ENCODE measurements at regions not wholly inside any gene's neighbourhood (a gene's known extent, or its start where the extent isn't known, plus 50 kb on each side); places are given as distances from the start of the nearest gene placed in this dataset.

GRCh38 chr13:34465423-34465922, 476.6 kb upstream of the NBEA start:
- no peak for DNase-seq (ENCODE audit: low read depth)

DNA sequence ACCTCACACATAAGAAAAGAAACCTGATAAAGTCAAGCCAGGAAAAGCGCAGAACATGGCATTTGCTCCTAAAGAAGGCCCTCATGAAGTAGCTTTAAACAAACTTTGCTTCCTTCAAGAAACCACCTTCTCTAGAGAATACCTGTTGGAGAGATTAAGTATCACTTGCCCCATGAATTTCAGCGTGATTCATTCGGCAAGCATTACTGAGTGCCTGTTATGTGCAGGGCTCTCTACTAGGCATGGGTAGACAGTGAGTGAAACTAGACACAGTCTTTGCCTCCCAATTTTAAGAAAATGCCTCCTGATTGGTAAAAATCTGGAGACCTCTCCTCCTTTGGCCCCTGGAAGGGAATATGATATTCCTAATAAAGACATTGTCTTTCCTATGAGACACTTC, 475.8 kb upstream of the NBEA start:
- DNase-seq (ENCODE audit: low read depth), result no peak

DNA sequence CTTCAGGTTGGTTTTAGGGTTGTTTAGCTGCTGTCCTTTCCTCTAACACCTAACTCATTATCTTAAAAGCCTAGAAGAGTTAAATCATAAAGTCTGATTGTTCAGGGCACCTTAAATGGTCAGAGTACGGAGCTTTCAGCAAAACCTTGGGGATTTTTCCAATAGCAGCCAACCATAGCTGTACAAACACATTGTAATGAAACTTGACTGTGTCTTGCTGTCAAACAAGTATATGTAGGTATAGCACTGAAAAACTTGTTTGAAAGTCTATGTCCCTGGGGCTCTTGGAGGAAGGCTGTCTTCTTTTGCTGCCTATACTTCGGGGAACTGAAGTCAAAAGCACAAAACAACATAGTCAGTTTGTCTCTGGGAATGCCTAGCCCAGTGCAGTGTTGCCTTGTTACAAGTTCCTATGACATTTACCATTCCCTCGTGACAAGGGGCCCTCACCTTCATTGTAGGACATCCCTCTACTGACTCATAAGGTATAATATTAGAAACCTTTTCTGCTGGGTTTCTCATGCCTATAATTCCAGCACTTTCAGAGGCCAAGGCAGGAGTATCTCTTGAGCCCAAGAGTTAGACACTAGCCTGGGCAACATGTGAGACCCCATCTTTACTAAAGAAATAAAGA, 474.5 kb upstream of the NBEA start:
- DNase-seq (ENCODE audit: low read depth), result no peak

- no peak for DNase-seq (ENCODE audit: low read depth)
Measured at GRCh38 chr13:34469196-34469986, 472.7 kb upstream of the NBEA start.

DNA sequence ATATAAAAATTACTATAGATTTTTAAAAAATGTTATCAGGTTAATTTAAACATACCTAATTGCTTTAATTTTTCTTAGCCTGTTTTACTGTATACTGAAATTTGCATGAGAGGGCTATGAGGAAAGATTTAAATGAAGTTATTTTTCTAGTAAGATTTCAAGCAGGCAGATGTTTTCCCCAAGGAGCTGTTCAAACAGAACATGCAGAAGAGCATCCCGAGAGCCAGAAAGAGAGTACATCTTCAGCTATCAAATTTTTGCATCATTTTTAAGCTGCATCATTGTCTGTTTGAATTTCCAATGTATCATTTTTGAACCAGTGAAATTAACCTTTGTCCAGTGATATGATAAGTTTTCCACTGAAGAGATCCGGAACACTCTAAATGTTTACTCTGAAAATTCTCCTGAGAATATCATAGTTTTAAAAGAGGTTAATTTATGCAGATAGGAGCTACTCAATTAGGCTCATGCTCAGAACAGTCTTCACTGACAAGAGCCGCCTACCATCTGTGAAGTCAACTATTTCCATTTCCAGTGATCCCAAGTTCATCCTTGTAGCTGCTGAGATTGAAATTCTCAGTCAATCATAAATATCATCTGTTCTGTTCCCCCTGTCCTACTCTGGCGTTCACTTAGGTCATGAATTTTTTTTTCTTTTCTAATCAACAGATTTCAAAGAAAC, 467.7 kb upstream of the NBEA start:
- DNase-seq (ENCODE audit: low read depth), result no peak

DNA sequence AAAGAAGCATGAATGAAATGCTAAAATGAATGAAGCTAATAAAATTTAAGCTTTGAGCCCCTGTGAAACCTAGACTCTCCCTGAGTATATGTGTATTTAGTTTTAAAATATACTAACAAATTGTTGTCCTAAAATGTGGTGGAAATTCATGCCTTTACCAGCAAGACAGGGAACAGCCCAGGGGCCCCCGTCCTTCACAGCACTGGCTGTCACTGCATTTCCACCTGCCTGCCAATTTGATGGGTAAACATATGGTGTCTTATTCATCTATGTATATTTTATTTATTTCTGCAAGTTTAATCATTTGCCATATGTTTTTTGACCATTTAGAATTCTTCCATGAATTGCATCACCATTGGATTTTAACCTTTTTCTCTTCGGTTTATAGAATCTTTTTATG, 463.7 kb upstream of the NBEA start:
- no peak for DNase-seq (ENCODE audit: low read depth)

DNA sequence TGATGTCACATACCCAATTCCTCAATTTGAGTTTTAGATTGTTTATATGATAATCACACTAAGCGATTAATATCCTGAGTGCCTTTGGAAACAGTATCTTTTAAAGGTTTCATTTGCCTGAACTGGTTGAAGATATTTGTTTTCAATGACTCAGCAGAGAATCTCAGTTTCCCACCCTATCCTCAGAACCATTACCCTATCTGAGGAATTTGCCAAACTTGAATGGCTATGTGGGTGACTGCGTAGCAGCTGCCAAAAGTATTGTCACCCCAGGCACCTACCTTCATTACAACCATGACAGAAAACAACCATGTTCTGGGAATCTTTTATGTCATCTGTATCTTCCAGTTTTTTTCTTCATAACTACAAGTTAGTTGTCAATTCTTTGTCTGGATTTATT, 440.1 kb upstream of the NBEA start:
- DNase-seq (ENCODE audit: low read depth), result no peak

DNA sequence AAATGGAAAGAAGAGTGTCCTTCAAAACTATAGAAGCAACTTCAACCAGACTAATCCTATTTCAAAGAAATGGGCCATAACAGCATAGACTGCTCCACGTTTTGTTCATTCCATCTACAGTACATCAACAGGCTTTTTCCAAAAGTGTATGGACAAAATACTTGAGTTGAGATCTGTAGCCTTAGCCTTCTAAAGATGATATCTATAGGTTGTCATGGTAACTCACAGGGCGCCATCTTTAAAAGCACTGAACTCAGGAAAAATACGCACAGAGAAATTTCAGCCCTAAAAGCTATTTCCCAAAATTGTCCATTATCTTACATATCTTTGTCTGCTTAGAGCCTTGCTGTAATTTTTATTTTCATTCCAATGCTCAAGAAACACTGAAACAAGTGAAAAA, 439.4 kb upstream of the NBEA start:
- DNase-seq (ENCODE audit: low read depth), result no peak

GRCh38 chr13:34506796-34507195, 435.3 kb upstream of the NBEA start:
- no peak for DNase-seq (ENCODE audit: low read depth)

DNA sequence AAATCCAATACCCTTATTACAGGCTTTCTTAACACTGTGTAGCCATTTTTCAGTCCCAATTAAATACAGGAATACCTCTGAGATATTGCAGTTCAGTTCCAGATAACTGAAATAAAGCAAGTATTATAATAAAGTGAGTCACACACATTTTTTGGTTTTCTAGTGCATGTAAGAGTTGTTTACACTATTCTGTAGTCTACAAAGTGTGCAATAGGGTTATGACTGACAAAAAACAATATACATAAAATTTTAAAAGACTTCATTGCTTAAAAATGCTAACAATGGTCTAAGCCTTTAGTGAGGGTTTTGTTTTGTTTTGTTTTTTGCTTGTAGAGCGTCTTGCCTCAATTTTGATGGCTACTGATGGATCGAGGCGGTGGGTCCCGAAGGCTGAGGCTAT, 434.4 kb upstream of the NBEA start:
- DNase-seq (ENCODE audit: low read depth), result peak; percentile 1

- no peak for DNase-seq (ENCODE audit: low read depth)
Measured at GRCh38 chr13:34512817-34513216, 429.3 kb upstream of the NBEA start.

DNA sequence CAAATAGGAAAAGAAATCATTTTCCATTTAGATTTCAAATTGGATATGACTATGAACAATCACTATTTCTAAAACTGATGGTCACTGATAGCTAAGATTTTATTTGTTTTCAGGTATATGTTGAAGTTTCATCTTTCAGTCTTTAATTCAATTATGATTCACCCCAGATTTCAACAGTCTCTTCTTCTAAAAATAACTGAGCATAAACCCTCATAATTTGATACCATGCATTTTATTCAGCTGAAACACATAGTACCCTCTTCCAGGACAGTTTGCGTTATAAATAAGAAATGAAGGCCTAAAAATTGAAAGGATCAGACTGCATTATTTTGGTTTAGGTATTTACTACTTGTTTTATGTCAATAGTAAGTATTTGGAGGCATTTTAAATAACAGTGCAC, 428.5 kb upstream of the NBEA start:
- DNase-seq (ENCODE audit: low read depth), result no peak

GRCh38 chr13:34515201-34515600, 426.9 kb upstream of the NBEA start:
- no peak for DNase-seq (ENCODE audit: low read depth)

DNA sequence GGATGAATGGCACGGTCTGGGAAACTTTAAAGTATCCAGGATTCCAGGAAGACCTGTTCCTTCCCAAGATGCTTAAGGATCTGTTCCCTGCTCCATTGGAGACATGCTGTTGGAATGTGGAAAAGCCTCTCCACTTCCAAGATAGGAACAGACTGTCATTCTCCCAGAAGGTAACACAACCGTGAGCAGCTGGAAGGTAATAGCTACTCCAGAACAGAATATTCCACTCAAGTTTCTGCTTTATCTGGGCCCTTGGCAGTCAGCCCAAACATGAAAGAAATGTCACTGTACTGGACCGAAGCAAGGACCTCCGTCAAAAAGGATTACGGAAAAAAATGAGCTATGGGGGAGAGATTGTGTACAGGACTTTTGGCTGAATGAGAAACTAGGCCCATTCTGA, 420.9 kb upstream of the NBEA start:
- DNase-seq (ENCODE audit: low read depth), result no peak

DNA sequence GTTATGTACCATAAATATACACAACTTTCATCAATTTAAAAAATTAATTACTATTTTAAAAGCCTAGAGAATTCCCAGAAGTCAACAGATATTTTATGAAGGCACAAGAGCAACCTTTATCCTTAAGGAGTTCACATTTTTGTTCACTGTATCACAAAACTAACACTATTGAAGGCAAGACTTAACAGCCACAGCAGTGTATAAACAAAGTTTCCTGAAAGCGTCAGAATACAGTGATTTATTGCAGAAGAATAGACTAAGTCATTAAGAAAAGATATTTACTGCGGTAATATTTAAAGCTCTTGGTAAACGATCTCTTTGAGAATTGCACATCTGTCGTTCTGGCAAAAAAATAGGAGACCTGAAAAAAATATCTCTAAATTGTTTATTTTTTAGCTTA, 419.3 kb upstream of the NBEA start:
- DNase-seq (ENCODE audit: low read depth), result no peak

DNA sequence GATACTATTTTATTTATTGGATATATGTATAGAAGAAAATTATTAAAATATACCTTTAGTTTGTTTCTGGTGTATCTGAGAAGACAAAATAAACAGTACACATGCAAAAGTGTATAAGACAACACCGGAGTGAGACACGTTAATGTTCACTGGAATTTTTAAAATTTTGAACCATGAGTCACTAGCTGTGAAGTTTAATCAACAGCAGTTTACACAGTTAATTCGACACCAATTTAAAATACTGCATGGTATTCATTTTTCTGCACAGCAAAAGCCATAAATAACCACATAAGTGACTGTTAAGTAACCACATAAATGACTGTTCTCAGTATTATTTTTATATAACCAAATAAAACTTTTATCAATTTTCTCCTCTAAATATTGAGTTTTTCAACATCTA, 418.7 kb upstream of the NBEA start:
- DNase-seq (ENCODE audit: low read depth), result no peak

GRCh38 chr13:34533941-34534340, 408.1 kb upstream of the NBEA start:
- DNase-seq (ENCODE audit: low read depth), result no peak

DNA sequence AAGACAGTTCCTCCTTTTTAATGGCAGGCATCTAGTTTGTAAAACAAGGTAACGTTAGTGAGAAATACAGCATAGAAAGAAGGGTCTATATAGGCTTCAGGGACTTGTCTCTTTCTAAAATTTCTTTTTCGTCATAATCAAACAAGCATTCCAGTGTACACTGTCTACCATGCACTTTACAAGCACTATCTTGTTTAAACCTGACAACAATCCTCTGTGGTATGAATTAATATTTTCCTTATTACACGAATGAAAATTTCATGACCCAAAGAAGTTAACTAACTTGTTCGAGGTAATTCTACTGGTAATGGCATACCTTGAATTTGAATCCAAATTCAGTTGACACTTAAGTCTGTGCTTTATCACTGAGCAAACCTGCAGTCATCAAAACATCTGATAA, 399.7 kb upstream of the NBEA start:
- DNase-seq (ENCODE audit: low read depth), result no peak

GRCh38 chr13:34543836-34544235, 398.2 kb upstream of the NBEA start:
- no peak for DNase-seq (ENCODE audit: low read depth)

GRCh38 chr13:34545461-34545860, 396.6 kb upstream of the NBEA start:
- DNase-seq (ENCODE audit: low read depth), result no peak

GRCh38 chr13:34546344-34547250, 395.5 kb upstream of the NBEA start:
- DNase-seq (ENCODE audit: low read depth), result no peak

GRCh38 chr13:34547929-34548328, 394.1 kb upstream of the NBEA start:
- no peak for DNase-seq (ENCODE audit: low read depth)
